Bronchial epithelial cell (primary cell): ENCODE measurements at regions not wholly inside any gene's neighbourhood (a gene's known extent, or its start where the extent isn't known, plus 50 kb on each side); places are given as distances from the start of the nearest gene placed in this dataset.

Experiments used
- DNase-seq: peaks from one replicate; pipeline ENCODE4 v3.0.0-alpha.2; 2010; ENCODE audit warnings: low read depth
- FAIRE-seq: peaks from 2 replicates; lab custom pipeline; 2011; peaks lifted over from hg19 to GRCh38; lab: Jason Lieb, UNC
- H3K27me3 ChIP-seq: 2 replicates; pipeline ENCODE4 v1.5.1; 2011; ENCODE audit warnings: low read length; ENCODE audit not compliant: control insufficient read depth, insufficient read depth
- H3K36me3 ChIP-seq: 2 replicates; pipeline ENCODE4 v1.5.1; 2011; ENCODE audit warnings: low read length; ENCODE audit not compliant: control insufficient read depth, insufficient read depth
- H3K4me3 ChIP-seq: 2 replicates; pipeline ENCODE4 v1.5.1; 2011; ENCODE audit warnings: mild to moderate bottlenecking, low read depth, low read length, control low read depth
- TF ChIP-seq, protein P1 (sequence below): IDR thresholded peaks from 2 replicates; pipeline ENCODE4 v1.5.1; 2011; ENCODE audit warnings: mild to moderate bottlenecking, moderate library complexity, low read length, control low read depth, inconsistent platforms; ENCODE audit not compliant: insufficient read depth, severe bottlenecking

DNA sequence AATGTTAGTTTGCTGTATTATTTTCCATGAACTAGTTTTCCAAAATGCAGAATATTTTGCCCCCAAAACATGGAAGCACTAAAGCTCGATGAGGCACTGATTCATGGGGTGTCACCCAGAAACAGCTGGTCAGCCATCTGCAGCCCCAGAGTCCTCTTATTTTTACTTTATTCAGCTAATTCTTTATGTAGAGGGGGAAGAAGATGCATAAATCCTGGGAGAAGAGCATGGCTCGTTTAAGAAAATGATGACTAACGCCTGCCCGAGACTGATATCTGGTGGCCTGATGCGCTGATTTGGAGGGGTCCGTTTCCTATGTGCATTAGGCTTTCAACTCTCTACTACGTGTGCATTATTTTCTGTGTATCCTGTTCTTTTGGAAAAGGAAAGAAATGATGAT, 390.3 kb upstream of the MEF2C start:
- Histone ChIP-seq H3K27me3 (no peaks in the 10 kb centered on the region), H3K36me3 (no peaks in the 10 kb centered on the region), H3K4me3 (no peak overlapping the region)
- FAIRE-seq (no peak), DNase-seq (no peak)
- TF ChIP-seq, protein P1, sequence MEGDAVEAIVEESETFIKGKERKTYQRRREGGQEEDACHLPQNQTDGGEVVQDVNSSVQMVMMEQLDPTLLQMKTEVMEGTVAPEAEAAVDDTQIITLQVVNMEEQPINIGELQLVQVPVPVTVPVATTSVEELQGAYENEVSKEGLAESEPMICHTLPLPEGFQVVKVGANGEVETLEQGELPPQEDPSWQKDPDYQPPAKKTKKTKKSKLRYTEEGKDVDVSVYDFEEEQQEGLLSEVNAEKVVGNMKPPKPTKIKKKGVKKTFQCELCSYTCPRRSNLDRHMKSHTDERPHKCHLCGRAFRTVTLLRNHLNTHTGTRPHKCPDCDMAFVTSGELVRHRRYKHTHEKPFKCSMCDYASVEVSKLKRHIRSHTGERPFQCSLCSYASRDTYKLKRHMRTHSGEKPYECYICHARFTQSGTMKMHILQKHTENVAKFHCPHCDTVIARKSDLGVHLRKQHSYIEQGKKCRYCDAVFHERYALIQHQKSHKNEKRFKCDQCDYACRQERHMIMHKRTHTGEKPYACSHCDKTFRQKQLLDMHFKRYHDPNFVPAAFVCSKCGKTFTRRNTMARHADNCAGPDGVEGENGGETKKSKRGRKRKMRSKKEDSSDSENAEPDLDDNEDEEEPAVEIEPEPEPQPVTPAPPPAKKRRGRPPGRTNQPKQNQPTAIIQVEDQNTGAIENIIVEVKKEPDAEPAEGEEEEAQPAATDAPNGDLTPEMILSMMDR: no peak

GRCh38 chr5:89270901-89271300, 387.9 kb upstream of the MEF2C start:
- TF ChIP-seq, protein P1: no peak
- H3K4me3 ChIP-seq: no peak overlapping the region
- no peaks in the 10 kb centered on the region for H3K27me3 ChIP-seq
- no peak for FAIRE-seq
- DNase-seq: no peak
- no peaks in the 10 kb centered on the region for H3K36me3 ChIP-seq

GRCh38 chr5:89269721-89270120, 386.7 kb upstream of the MEF2C start:
- Histone ChIP-seq H3K36me3 (no peaks in the 10 kb centered on the region), H3K4me3 (no peak overlapping the region), H3K27me3 (no peaks in the 10 kb centered on the region)
- DNase-seq (no peak), FAIRE-seq (no peak)
- TF ChIP-seq, protein P1: no peak

DNA sequence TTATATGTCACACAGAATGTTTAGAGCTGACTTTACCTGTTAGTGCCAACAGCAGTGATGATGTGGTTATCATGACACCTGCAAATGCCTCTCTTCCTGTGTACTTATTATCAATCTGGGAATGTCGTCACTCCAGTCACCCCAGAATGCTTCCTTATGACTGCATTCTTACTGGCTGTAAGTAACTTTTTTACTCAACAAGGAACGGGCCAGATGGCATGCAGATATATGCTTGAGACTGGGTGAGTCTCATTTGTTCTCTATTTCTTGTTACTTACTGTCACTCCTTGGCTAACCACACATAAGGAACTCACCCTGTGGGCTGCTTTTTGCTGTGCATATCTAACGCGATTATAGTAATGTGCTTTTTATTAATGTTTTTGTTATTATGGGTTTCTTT, 385.5 kb upstream of the MEF2C start:
- DNase-seq (peak; percentile 38), FAIRE-seq (no peak)
- H3K36me3 ChIP-seq: no peaks in the 10 kb centered on the region
- TF ChIP-seq, protein P1: no peak
- no peaks in the 10 kb centered on the region for H3K27me3 ChIP-seq
- no peak overlapping the region for H3K4me3 ChIP-seq

- H3K27me3 ChIP-seq: no peaks in the 10 kb centered on the region
- FAIRE-seq: no peak
- DNase-seq: no peak
- TF ChIP-seq, protein P1: no peak
- H3K36me3 ChIP-seq: no peaks in the 10 kb centered on the region
- no peak overlapping the region for H3K4me3 ChIP-seq
Measured at GRCh38 chr5:89267788-89268187, 384.8 kb upstream of the MEF2C start.

GRCh38 chr5:89265511-89266179, 382.7 kb upstream of the MEF2C start:
- DNase-seq (peak; percentile 77), FAIRE-seq (no peak)
- Histone ChIP-seq H3K4me3 (no peak overlapping the region), H3K36me3 (no peaks in the 10 kb centered on the region), H3K27me3 (no peaks in the 10 kb centered on the region)
- TF ChIP-seq, protein P1: no peak
